Muscle layer of colon (tissue), 2 donors: ENCODE measurements at regions not wholly inside any gene's neighbourhood (a gene's known extent, or its start where the extent isn't known, plus 50 kb on each side); places are given as distances from the start of the nearest gene placed in this dataset.
"Not testable (repeated sequence)": the region's sequence is repeated elsewhere in the genome, so short reads cannot be mapped to it uniquely, and the experiment has no call there.

ENCODE experiments used
- H3K27ac ChIP-seq: one replicate; pipeline ENCODE4 v1.7.0; 2013; ENCODE audit warnings: low read depth, mild to moderate bottlenecking, low read length, moderate library complexity
- H3K27me3 ChIP-seq, 2 donors: one replicate each; pipeline ENCODE4 v1.7.0; 2013; ENCODE audit warnings: low read length in 2 of 2, mild to moderate bottlenecking in 2 of 2; ENCODE audit not compliant: insufficient read depth in 2 of 2, control insufficient read depth in 1 of 2
- H3K36me3 ChIP-seq: one replicate; pipeline ENCODE4 v1.7.0; 2013; ENCODE audit warnings: mild to moderate bottlenecking, low read length; ENCODE audit not compliant: insufficient read depth
- H3K4me1 ChIP-seq: one replicate; pipeline ENCODE4 v1.7.0; 2013; ENCODE audit warnings: mild to moderate bottlenecking, low read length; ENCODE audit not compliant: insufficient read depth
- H3K4me3 ChIP-seq, 2 donors: one replicate each; pipeline ENCODE4 v1.7.0; 2013; ENCODE audit warnings: low read length in 2 of 2, low read depth in 1 of 2, mild to moderate bottlenecking in 1 of 2, moderate library complexity in 1 of 2
- H3K9ac ChIP-seq: one replicate; pipeline ENCODE4 v1.7.0; 2013; ENCODE audit warnings: low read length
- H3K9me3 ChIP-seq: one replicate; pipeline ENCODE4 v1.7.0; 2013; ENCODE audit warnings: mild to moderate bottlenecking, low read length
- donor health status: abdominal sarcoma.
- donor health status: Adenocarcinoma of cecum.

DNA sequence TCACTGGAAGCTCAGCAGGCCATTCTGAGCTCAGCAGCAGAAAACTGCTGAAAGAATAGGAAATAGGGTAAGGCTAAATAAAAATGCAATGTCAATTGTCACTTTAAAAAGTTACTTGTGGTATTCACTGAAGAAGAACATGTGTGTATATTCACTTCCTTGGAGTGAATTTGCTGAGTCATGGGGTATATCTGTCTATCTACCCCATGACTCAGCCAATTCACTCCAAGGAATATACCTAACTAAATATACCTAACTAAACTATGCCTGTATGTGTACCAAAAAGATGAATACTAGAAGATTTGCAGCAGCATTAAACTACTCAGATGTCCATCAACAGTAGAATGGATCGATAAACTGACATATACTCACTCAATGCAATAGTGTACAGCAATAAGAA, 69.5 kb upstream of the KCNAB1 start:
- Histone ChIP-seq H3K4me1 (no peaks in the 10 kb centered on the region), H3K4me3 (no peak overlapping the region), H3K9ac (no peak overlapping the region), H3K9me3 (no peaks in the 10 kb centered on the region), H3K27ac (no peak overlapping the region), H3K27me3 (no peaks in the 10 kb centered on the region), H3K36me3 (no peaks in the 10 kb centered on the region)

DNA sequence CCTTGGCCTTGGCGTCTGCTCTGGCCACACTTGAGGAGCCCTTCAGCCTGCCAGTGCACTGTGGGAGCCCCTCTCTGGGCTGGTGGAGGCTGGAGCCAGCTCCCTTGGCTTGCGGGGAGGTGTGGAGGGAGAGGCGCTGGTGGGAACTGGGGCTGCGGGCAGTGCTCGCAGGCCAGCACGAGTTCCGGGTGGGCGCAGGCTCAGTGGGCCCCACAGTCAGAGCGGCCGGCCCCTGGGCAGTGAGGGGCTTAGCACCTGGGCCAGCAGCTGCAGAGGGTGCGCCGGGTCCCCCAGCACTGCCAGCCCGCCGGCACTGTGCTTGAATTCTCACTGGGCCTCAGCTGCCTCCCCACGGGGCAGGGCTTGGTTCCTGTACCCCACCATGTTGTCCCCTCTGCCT, 68.7 kb upstream of the KCNAB1 start:
- Histone ChIP-seq H3K9me3 (no peaks in the 10 kb centered on the region), H3K9ac (no peak overlapping the region), H3K27ac (no peak overlapping the region), H3K4me1 (no peaks in the 10 kb centered on the region), H3K4me3 (no peak overlapping the region), H3K27me3 (no peaks in the 10 kb centered on the region), H3K36me3 (no peaks in the 10 kb centered on the region)

DNA sequence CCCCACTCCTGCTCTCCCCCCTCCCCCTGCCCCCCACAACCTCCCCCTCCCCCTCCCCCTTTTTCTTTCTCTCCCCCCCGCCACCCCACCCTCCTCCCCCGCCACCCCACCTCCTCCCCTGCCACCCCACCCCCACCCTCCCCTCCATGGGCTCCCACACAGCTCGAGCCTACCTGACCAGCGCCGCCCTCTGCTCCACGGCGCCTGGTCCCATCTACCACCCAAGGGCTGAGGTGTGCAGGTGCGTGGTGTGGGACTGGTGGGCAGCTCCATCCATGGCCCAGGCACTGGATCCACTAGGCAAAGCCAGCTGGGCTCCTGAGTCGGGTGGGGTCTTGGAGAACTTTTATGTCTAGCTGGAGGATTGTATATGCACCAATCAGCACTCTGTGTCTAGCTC, 68.3 kb upstream of the KCNAB1 start:
- Histone ChIP-seq H3K9ac (no peak overlapping the region), H3K27ac (no peak overlapping the region), H3K36me3 (no peaks in the 10 kb centered on the region), H3K4me1 (no peaks in the 10 kb centered on the region), H3K4me3 (no peak overlapping the region), H3K9me3 (no peaks in the 10 kb centered on the region), H3K27me3 (no peaks in the 10 kb centered on the region)

DNA sequence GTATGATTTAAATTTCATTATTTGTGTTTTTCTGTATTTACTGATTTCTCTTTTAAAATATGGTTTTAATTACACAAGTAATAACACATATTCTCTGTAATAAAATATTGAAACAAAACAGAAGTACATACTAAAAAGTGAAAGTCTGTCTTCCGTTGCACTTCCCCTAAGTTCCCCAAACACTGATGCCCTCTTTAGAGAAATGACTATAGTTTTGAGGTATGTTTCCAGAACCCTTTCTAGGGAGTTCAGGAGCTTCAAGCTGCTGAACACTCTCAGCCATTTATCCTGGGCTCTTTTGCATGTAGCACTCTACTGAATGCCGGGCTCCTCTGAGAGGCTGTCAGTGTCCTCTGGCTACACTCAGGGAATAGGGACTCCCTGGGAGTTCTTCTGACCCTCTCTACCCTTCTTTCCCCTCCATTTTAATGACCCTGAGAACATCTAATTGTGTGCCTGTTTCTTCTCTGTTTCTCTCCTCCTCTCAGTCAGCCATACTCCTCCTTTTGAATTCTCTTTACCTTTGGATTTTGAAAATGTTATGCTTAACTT, 60.4 kb upstream of the KCNAB1 start:
- Histone ChIP-seq H3K4me3 (no peak overlapping the region), H3K27me3 (no peaks in the 10 kb centered on the region), H3K36me3 (no peaks in the 10 kb centered on the region), H3K9me3 (no peaks in the 10 kb centered on the region), H3K4me1 (no peaks in the 10 kb centered on the region), H3K27ac (no peak overlapping the region), H3K9ac (no peak overlapping the region)

DNA sequence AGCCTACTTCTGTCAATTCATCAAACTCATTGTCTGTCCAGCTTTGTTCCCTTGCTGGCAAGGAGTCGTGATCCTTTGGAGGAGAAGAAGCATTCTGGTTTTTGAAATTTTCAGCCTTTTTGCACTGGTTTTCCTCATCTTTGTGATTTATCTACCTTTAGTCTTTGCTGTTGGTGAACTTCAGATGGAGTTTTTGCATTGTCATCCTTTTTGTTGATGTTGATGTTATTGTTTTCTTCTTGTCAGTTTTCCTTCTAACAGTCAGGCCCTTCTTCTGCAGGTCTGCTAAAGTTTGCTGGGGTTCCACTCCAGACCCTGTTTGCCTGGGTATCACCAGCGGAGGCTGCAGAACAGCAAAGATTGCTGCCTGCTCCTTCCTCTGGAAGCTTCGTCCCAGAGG, 52.2 kb upstream of the KCNAB1 start:
- not testable (repeated sequence) for H3K27me3 ChIP-seq, H3K4me1 ChIP-seq, H3K36me3 ChIP-seq, H3K9me3 ChIP-seq, H3K4me3 ChIP-seq, H3K27ac ChIP-seq, H3K9ac ChIP-seq

DNA sequence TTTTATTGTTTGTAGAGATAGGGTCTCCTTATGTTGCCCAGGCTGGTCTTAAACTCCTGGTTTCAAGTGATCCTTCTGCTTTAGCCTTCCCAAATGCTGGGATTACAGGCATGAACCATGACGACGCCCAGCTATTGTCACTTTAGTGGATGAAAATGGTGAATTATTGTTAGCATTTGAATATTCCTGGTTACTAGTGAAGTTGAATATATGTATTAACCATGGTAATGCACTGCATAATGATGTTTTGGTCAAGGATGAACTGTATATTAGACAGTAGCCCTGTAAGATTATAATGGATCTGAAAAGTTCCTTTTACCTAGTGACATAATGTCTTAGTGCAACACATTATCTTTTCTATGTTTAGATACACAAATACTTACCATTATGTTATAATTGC, 50.4 kb upstream of the KCNAB1 start:
- Histone ChIP-seq H3K4me1 (no peaks in the 10 kb centered on the region), H3K36me3 (no peaks in the 10 kb centered on the region), H3K27ac (no peak overlapping the region), H3K4me3 (no peak overlapping the region), H3K27me3 (no peaks in the 10 kb centered on the region), H3K9ac (no peak overlapping the region), H3K9me3 (no peaks in the 10 kb centered on the region)
